Keratinocyte (primary cell): ENCODE measurements at regions not wholly inside any gene's neighbourhood (a gene's known extent, or its start where the extent isn't known, plus 50 kb on each side); places are given as distances from the start of the nearest gene placed in this dataset.

ENCODE experiments used
- DNase-seq: peaks from one replicate; pipeline ENCODE4 v3.0.0-alpha.2; 2011; ENCODE audit warnings: low read depth, missing footprints, low spot score
- FAIRE-seq: peaks from 2 replicates; lab custom pipeline; 2011; peaks lifted over from hg19 to GRCh38; lab: Jason Lieb, UNC
- H2AFZ ChIP-seq: 2 replicates; pipeline ENCODE4 v1.6.0; 2012; ENCODE audit warnings: low read length, control low read depth, inconsistent platforms; ENCODE audit not compliant: control insufficient read depth
- H3K27ac ChIP-seq: 2 replicates; pipeline ENCODE4 v1.5.1; 2011; ENCODE audit warnings: low read length; ENCODE audit not compliant: control insufficient read depth, insufficient read depth
- H3K27me3 ChIP-seq: 3 replicates; pipeline ENCODE4 v1.6.0; 2011; ENCODE audit warnings: low read length; ENCODE audit not compliant: control insufficient read depth, insufficient read depth; ENCODE audit errors: extremely low read depth
- H3K36me3 ChIP-seq, 2 experiments: 2 replicates in 1 of 2; 3 replicates in 1 of 2; pipeline ENCODE4 v1.5.1; 2011; ENCODE audit warnings: low read length in 2 of 2, mild to moderate bottlenecking in 1 of 2; ENCODE audit not compliant: control insufficient read depth in 2 of 2, insufficient read depth in 2 of 2; ENCODE audit errors: extremely low read depth in 1 of 2
- H3K4me1 ChIP-seq: 3 replicates; pipeline ENCODE4 v1.5.1; 2011; ENCODE audit warnings: low read length; ENCODE audit not compliant: control insufficient read depth, insufficient read depth; ENCODE audit errors: extremely low read depth
- H3K4me2 ChIP-seq: 3 replicates; pipeline ENCODE4 v1.6.0; 2011; ENCODE audit warnings: low read depth, low read length; ENCODE audit not compliant: control insufficient read depth, insufficient read depth; ENCODE audit errors: extremely low read depth
- H3K4me3 ChIP-seq, 3 experiments: fragments of 200-600 bp in 1 of 3; sonication (generic) in 1 of 3; 2 replicates in 2 of 3; 3 replicates in 1 of 3; pipeline ENCODE4 v1.5.1; 2011 to 2016; ENCODE audit warnings: low read length in 3 of 3, mild to moderate bottlenecking in 3 of 3, control low read depth in 2 of 3, inconsistent platforms in 1 of 3, low read depth in 1 of 3, mixed read lengths in 1 of 3, mixed run types in 1 of 3, moderate library complexity in 1 of 3; ENCODE audit not compliant: control insufficient read depth in 2 of 3, insufficient read depth in 2 of 3; ENCODE audit errors: extremely low read depth in 1 of 3
- H3K79me2 ChIP-seq: 2 replicates; pipeline ENCODE4 v1.6.0; 2012; ENCODE audit warnings: low read length; ENCODE audit not compliant: control insufficient read depth, insufficient read depth
- H3K9ac ChIP-seq: 3 replicates; pipeline ENCODE4 v1.6.0; 2011; ENCODE audit warnings: low read length; ENCODE audit not compliant: control insufficient read depth, insufficient read depth; ENCODE audit errors: extremely low read depth
- H3K9me1 ChIP-seq: 3 replicates; pipeline ENCODE4 v1.6.0; 2011; ENCODE audit warnings: low read length; ENCODE audit not compliant: control insufficient read depth, insufficient read depth; ENCODE audit errors: extremely low read depth
- H3K9me3 ChIP-seq: 2 replicates; pipeline ENCODE4 v1.5.1; 2012; ENCODE audit warnings: low read depth, low read length; ENCODE audit not compliant: control insufficient read depth
- H4K20me1 ChIP-seq: 3 replicates; pipeline ENCODE4 v1.6.0; 2011; ENCODE audit warnings: low read length; ENCODE audit not compliant: control insufficient read depth, insufficient read depth; ENCODE audit errors: extremely low read depth
- EZH2 ChIP-seq: IDR thresholded peaks from one replicate; pipeline ENCODE4 v1.6.1; 2012; ENCODE audit warnings: inconsistent platforms, mild to moderate bottlenecking, low read length, moderate library complexity
- dilution Hi-C: fragments of 300-500 bp; cut with MboI; formaldehyde crosslinking; loops from one replicate; pipeline ENCODE4 v1.7.0; 2020; ENCODE audit warnings: low sequenced_read_pairs; ENCODE audit not compliant: extremely low pct_ligation_motif_present
- TF ChIP-seq, protein P1 (sequence below), 3 experiments: IDR thresholded peaks in 1 of 3; conservative IDR thresholded peaks in 1 of 3; optimal IDR thresholded peaks in 1 of 3; 2 replicates in 2 of 3; 3 replicates in 1 of 3; pipeline versions ENCODE3 to v1.5.1; 2011; ENCODE audit warnings: low read length in 3 of 3, mild to moderate bottlenecking in 3 of 3, moderate library complexity in 2 of 3, control low read depth in 1 of 3, inconsistent platforms in 1 of 3; ENCODE audit not compliant: insufficient read depth in 2 of 3; ENCODE audit errors: extremely low read depth in 1 of 3

DNA sequence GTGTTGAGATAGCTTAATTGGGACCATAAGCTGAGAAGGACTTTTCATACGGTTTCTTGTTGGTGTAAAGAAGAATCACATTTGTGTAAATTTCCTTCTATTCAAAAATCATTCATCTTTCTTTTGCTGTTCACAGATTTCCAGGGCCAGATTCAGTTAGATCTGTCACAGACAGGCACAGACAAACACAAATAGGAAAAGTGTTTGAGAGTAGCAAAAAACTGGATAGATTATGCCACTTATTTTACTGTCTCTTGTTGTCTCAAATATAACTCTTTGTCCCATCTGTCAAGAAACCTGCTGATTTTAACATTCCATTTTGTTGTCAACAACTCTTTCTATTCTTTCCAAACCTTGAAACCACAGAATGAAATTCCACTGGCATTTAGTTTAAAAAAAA is 142.8 kb downstream of the ID4 start:
- Histone ChIP-seq H3K9ac (no peak overlapping the region), H3K9me1 (no peaks in the 10 kb centered on the region), H3K27me3 (no peaks in the 10 kb centered on the region), H3K27ac (no peak overlapping the region), H3K36me3 (no peaks in the 10 kb centered on the region), H3K4me1 (no peaks in the 10 kb centered on the region), H3K79me2 (no peaks in the 10 kb centered on the region), H2AFZ (no peak overlapping the region), H3K4me2 (no peak overlapping the region), H4K20me1 (no peaks in the 10 kb centered on the region), H3K4me3 (no peak overlapping the region), H3K9me3 (no peaks in the 10 kb centered on the region)
- dilution Hi-C loops = no loop called here
- DNase-seq (no peak), FAIRE-seq (no peak)
- TF ChIP-seq, protein P1, sequence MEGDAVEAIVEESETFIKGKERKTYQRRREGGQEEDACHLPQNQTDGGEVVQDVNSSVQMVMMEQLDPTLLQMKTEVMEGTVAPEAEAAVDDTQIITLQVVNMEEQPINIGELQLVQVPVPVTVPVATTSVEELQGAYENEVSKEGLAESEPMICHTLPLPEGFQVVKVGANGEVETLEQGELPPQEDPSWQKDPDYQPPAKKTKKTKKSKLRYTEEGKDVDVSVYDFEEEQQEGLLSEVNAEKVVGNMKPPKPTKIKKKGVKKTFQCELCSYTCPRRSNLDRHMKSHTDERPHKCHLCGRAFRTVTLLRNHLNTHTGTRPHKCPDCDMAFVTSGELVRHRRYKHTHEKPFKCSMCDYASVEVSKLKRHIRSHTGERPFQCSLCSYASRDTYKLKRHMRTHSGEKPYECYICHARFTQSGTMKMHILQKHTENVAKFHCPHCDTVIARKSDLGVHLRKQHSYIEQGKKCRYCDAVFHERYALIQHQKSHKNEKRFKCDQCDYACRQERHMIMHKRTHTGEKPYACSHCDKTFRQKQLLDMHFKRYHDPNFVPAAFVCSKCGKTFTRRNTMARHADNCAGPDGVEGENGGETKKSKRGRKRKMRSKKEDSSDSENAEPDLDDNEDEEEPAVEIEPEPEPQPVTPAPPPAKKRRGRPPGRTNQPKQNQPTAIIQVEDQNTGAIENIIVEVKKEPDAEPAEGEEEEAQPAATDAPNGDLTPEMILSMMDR (optimal IDR thresholded peaks at IDR 0.05 in 1 of 3, IDR thresholded peaks at IDR 0.05 in 1 of 3, conservative IDR thresholded peaks at IDR 0.05 in 1 of 3; ENCODE audit: extremely low read depth in 1 of 3, insufficient read depth in 2 of 3, low read length in 3 of 3) = no peak
- TF ChIP-seq EZH2 = no peak

DNA sequence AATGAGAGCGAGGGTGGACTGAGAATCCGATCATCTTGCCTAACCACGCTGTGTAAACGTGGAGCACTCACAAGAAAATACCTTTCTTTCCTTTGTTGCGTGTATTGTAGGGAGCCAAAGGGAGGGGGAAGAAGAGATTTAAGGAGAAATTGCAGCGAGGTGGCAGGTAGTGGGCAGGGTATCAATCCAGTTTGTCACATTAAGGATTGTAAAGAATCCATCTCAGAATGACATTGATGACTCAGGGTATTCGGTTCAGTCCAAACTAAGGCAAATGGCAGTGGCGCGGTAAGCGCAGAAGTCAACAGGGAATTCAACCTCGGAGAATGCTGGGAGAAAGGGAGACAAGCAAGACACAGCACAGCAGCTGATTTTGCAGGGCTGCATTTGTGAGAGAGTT is 146.2 kb downstream of the ID4 start:
- H3K27me3 ChIP-seq = no peaks in the 10 kb centered on the region
- TF ChIP-seq, protein P1 (optimal IDR thresholded peaks at IDR 0.05 in 1 of 3, IDR thresholded peaks at IDR 0.05 in 1 of 3, conservative IDR thresholded peaks at IDR 0.05 in 1 of 3; ENCODE audit: extremely low read depth in 1 of 3, insufficient read depth in 2 of 3, low read length in 3 of 3) = no peak
- TF ChIP-seq EZH2 = no peak
- H3K9ac ChIP-seq = no peak overlapping the region
- H4K20me1 ChIP-seq = no peaks in the 10 kb centered on the region
- H3K79me2 ChIP-seq = no peaks in the 10 kb centered on the region
- DNase-seq (no peak), FAIRE-seq (no peak)
- no peak overlapping the region for H3K4me3 ChIP-seq
- H3K4me2 ChIP-seq = no peak overlapping the region
- H2AFZ ChIP-seq = no peak overlapping the region
- H3K36me3 ChIP-seq = no peaks in the 10 kb centered on the region
- no peaks in the 10 kb centered on the region for H3K9me3 ChIP-seq
- dilution Hi-C loops = no loop called here
- no peaks in the 10 kb centered on the region for H3K4me1 ChIP-seq
- H3K27ac ChIP-seq = no peak overlapping the region
- no peaks in the 10 kb centered on the region for H3K9me1 ChIP-seq
